A673 (cell line): ENCODE measurements at regions not wholly inside any gene's neighbourhood (a gene's known extent, or its start where the extent isn't known, plus 50 kb on each side); places are given as distances from the start of the nearest gene placed in this dataset.

ENCODE experiments used
- BruUV-seq: library from RNA; stranded (reverse); fragments of 400-500 nt; replicated peaks from 2 replicates; lab custom pipeline; 2021; lab: Mats Ljungman, UMichigan
- CTCF ChIA-PET: fragments of 300-600 bp; sonication (Branson Sonifier 250); formaldehyde crosslinking; loops from one replicate; lab custom pipeline; 2022; ENCODE audit warnings: antibody characterized with exemption; lab: Charles Lee
- POLR2A ChIA-PET: fragments of 300-600 bp; sonication (Branson Sonifier 250); formaldehyde crosslinking; loops from one replicate; lab custom pipeline; 2022; ENCODE audit warnings: antibody characterized with exemption; ENCODE audit not compliant: low non-redundant PET; lab: Charles Lee
- DNase-seq: peaks from one replicate; pipeline ENCODE4 v3.0.0-alpha.2; 2015; ENCODE audit warnings: low spot score
- H3K27ac ChIP-seq: fragments of 200-600 bp; sonication (generic); 2 replicates; pipeline ENCODE4 v1.5.1; 2016; ENCODE audit warnings: mixed run types, low read depth, mild to moderate bottlenecking, mixed read lengths, antibody characterized with exemption, low read length; ENCODE audit not compliant: poor library complexity, severe bottlenecking
- H3K27me3 ChIP-seq: fragments of 200-600 bp; sonication (generic); replicated peaks from 2 replicates; pipeline ENCODE4 v1.6.1; 2017; ENCODE audit warnings: mixed run types, low read depth, mild to moderate bottlenecking, mixed read lengths, antibody characterized with exemption, low read length; ENCODE audit not compliant: insufficient read depth, poor library complexity
- H3K36me3 ChIP-seq: fragments of 200-600 bp; sonication (generic); 2 replicates; pipeline ENCODE4 v1.6.1; 2016; ENCODE audit warnings: mixed run types, mild to moderate bottlenecking, mixed read lengths, antibody characterized with exemption, low read length; ENCODE audit not compliant: insufficient read depth, poor library complexity, severe bottlenecking
- H3K4me1 ChIP-seq: fragments of 200-600 bp; sonication (generic); 2 replicates; pipeline ENCODE4 v1.6.1; 2017; ENCODE audit warnings: mixed run types, mild to moderate bottlenecking, mixed read lengths, antibody characterized with exemption, low read length; ENCODE audit not compliant: insufficient read depth, poor library complexity, severe bottlenecking
- H3K4me3 ChIP-seq: fragments of 200-600 bp; sonication (generic); 2 replicates; pipeline ENCODE4 v1.5.1; 2016; ENCODE audit warnings: low read depth, mixed run types, mild to moderate bottlenecking, mixed read lengths, low read length; ENCODE audit not compliant: poor library complexity, severe bottlenecking
- H3K9me3 ChIP-seq: fragments of 200-600 bp; sonication (generic); 2 replicates; pipeline ENCODE4 v1.6.1; 2016; ENCODE audit warnings: mixed run types, low read depth, mild to moderate bottlenecking, mixed read lengths, antibody characterized with exemption, low read length; ENCODE audit not compliant: poor library complexity, severe bottlenecking
- EZH2 ChIP-seq: fragments of 200-600 bp; sonication (generic); IDR thresholded peaks from 2 replicates; pipeline ENCODE4 v1.6.1; 2017; ENCODE audit warnings: borderline replicate concordance, low read depth, mild to moderate bottlenecking, mixed read lengths, antibody characterized with exemption, low read length; ENCODE audit not compliant: poor library complexity, severe bottlenecking
- intact Hi-C: fragments of 100-400 bp; cut with micrococcal nuclease; formaldehyde crosslinking; loops from one replicate; pipeline ENCODE4 v1.10.0; 2022; ENCODE audit not compliant: unreplicated experiment
- TF ChIP-seq, protein P1 (sequence below): fragments of 300-800, 200-600 bp; sonication (generic); conservative IDR thresholded peaks from 2 replicates; pipeline ENCODE4 v1.5.1; 2017; ENCODE audit warnings: low read depth, mild to moderate bottlenecking, antibody characterized with exemption, low read length, moderate library complexity, mixed read lengths

- DNase-seq: no peak
- intact Hi-C loops: no loop called here
- CTCF ChIA-PET: no interaction called here
- Histone ChIP-seq H3K9me3 (no peaks in the 10 kb centered on the region), H3K4me3 (no peak overlapping the region), H3K4me1 (no peaks in the 10 kb centered on the region), H3K36me3 (no peaks in the 10 kb centered on the region), H3K27me3 (no peaks in the 10 kb centered on the region), H3K27ac (no peak overlapping the region)
- POLR2A ChIA-PET: interaction anchor here (0.6 kb wide), 1 partner anchor 349 kb away, joined by 3 read pairs; no protein-coding TSS in a partner anchor
- BruUV-seq: no TSS peak
- TF ChIP-seq, protein P1, sequence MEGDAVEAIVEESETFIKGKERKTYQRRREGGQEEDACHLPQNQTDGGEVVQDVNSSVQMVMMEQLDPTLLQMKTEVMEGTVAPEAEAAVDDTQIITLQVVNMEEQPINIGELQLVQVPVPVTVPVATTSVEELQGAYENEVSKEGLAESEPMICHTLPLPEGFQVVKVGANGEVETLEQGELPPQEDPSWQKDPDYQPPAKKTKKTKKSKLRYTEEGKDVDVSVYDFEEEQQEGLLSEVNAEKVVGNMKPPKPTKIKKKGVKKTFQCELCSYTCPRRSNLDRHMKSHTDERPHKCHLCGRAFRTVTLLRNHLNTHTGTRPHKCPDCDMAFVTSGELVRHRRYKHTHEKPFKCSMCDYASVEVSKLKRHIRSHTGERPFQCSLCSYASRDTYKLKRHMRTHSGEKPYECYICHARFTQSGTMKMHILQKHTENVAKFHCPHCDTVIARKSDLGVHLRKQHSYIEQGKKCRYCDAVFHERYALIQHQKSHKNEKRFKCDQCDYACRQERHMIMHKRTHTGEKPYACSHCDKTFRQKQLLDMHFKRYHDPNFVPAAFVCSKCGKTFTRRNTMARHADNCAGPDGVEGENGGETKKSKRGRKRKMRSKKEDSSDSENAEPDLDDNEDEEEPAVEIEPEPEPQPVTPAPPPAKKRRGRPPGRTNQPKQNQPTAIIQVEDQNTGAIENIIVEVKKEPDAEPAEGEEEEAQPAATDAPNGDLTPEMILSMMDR: no peak
- TF ChIP-seq EZH2: no peak
These were observed 50.8 kb upstream of the CTNNA1 start for GRCh38 chr5:138702166-138703077.

- H3K4me3 ChIP-seq: no peak overlapping the region
- DNase-seq: no peak
- no TSS peak for BruUV-seq
- no peak overlapping the region for H3K27ac ChIP-seq
- H3K27me3 ChIP-seq: no peaks in the 10 kb centered on the region
- intact Hi-C loops: no loop called here
- POLR2A ChIA-PET: no interaction called here
- H3K9me3 ChIP-seq: no peaks in the 10 kb centered on the region
- CTCF ChIA-PET: no interaction called here
- no peak for TF ChIP-seq EZH2
- TF ChIP-seq, protein P1: no peak
- no peaks in the 10 kb centered on the region for H3K4me1 ChIP-seq
- no peaks in the 10 kb centered on the region for H3K36me3 ChIP-seq
These were observed 51.5 kb upstream of the CTNNA1 start for GRCh38 chr5:138701678-138702077.

GRCh38 chr5:138700581-138701362 is 52.5 kb upstream of the CTNNA1 start:
- intact Hi-C loops: no loop called here
- no peaks in the 10 kb centered on the region for H3K9me3 ChIP-seq
- H3K4me1 ChIP-seq: no peaks in the 10 kb centered on the region
- no peak overlapping the region for H3K4me3 ChIP-seq
- no peaks in the 10 kb centered on the region for H3K36me3 ChIP-seq
- H3K27me3 ChIP-seq: no peaks in the 10 kb centered on the region
- H3K27ac ChIP-seq: no peak overlapping the region
- BruUV-seq: no TSS peak
- DNase-seq: no peak
- ChIA-PET CTCF (no interaction called here), POLR2A (no interaction called here)
- no peak for TF ChIP-seq EZH2
- TF ChIP-seq, protein P1: no peak
